ENCODE measurements at regions not wholly inside any gene's neighbourhood (a gene's known extent, or its start where the extent isn't known, plus 50 kb on each side); places are given as distances from the start of the nearest gene placed in this dataset.

DNA sequence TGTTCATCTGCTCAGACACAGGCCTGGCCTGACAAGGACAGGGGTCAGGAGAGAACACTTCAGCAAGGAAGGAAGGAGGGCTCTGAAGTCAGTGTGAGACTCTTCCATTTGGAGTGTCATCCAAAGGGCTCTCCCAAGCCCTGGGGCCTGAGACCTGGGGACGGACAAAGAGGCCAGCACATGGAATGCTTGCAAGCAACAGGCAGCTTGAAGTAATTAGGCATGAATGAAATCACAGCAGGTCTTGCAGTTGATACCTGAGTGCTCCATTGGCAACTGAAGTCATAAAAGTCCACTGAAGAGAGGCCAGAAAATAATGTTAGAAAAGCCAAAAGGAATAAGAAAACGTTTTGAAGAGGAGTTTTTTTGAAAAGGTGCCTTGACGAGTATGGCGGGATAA, 231.7 kb downstream of the VAPA start:
- Histone ChIP-seq H4K20me1 (ENCODE audit: insufficient read depth, low read length) (no peaks in the 10 kb centered on the region), H3K79me2 (ENCODE audit: insufficient read depth, low read length) (no peaks in the 10 kb centered on the region), H3K27me3 (ENCODE audit: insufficient read depth, low read length) (peaks cover 4% of the 10 kb centered on the region), H3K4me3 (ENCODE audit: insufficient read depth, low read length) (no peak overlapping the region), H3K27ac (ENCODE audit: low read depth, low read length) (no peak overlapping the region), H3K4me1 (ENCODE audit: insufficient read depth, low read length) (peaks cover 17% of the 10 kb centered on the region), H3K36me3 (ENCODE audit: insufficient read depth, low read length) (no peaks in the 10 kb centered on the region), H3K4me2 (ENCODE audit: insufficient read depth, low read length) (no peak overlapping the region), H3K9me3 (ENCODE audit: low read depth, low read length) (no peaks in the 10 kb centered on the region), H2AFZ (ENCODE audit: low read length) (no peak overlapping the region)
- no peak for DNase-seq (ENCODE audit: insufficient read length, low spot score, missing footprints)
- TF ChIP-seq, protein P1, sequence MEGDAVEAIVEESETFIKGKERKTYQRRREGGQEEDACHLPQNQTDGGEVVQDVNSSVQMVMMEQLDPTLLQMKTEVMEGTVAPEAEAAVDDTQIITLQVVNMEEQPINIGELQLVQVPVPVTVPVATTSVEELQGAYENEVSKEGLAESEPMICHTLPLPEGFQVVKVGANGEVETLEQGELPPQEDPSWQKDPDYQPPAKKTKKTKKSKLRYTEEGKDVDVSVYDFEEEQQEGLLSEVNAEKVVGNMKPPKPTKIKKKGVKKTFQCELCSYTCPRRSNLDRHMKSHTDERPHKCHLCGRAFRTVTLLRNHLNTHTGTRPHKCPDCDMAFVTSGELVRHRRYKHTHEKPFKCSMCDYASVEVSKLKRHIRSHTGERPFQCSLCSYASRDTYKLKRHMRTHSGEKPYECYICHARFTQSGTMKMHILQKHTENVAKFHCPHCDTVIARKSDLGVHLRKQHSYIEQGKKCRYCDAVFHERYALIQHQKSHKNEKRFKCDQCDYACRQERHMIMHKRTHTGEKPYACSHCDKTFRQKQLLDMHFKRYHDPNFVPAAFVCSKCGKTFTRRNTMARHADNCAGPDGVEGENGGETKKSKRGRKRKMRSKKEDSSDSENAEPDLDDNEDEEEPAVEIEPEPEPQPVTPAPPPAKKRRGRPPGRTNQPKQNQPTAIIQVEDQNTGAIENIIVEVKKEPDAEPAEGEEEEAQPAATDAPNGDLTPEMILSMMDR (IDR thresholded peaks at IDR 0.05; ENCODE audit: extremely low read depth, low read depth, low read length): no peak

DNA sequence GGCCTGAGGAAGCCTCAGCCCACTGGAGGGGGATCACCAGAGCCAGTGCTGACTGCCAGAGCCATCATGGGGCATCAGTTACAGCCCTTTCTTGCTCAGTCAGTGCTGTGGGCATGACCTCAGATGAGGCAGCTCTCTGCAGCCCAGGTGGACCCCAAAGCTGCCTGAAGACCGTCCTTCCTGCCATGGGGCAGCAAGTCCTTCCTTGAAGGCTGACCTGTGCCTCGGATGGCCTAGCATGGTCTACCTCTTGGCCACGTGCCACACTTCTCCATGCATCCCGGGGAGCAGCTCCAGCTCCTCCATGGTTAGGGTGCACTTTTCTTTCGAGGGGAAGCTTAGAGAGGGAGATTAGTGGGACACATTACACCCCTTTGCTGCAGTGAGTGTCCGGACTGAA, 233.4 kb downstream of the VAPA start:
- no peaks in the 10 kb centered on the region for H3K36me3 ChIP-seq (ENCODE audit: insufficient read depth, low read length)
- no peak overlapping the region for H3K4me2 ChIP-seq (ENCODE audit: insufficient read depth, low read length)
- H3K79me2 ChIP-seq (ENCODE audit: insufficient read depth, low read length): no peaks in the 10 kb centered on the region
- H4K20me1 ChIP-seq (ENCODE audit: insufficient read depth, low read length): no peaks in the 10 kb centered on the region
- H3K27me3 ChIP-seq (ENCODE audit: insufficient read depth, low read length): peaks cover 4% of the 10 kb centered on the region
- no peak for DNase-seq (ENCODE audit: insufficient read length, low spot score, missing footprints)
- peaks cover 6% of the 10 kb centered on the region for H3K4me1 ChIP-seq (ENCODE audit: insufficient read depth, low read length)
- no peak overlapping the region for H3K27ac ChIP-seq (ENCODE audit: low read depth, low read length)
- H2AFZ ChIP-seq (ENCODE audit: low read length): no peak overlapping the region
- no peak overlapping the region for H3K4me3 ChIP-seq (ENCODE audit: insufficient read depth, low read length)
- no peaks in the 10 kb centered on the region for H3K9me3 ChIP-seq (ENCODE audit: low read depth, low read length)
- TF ChIP-seq, protein P1 (IDR thresholded peaks at IDR 0.05; ENCODE audit: extremely low read depth, low read depth, low read length): no peak

DNA sequence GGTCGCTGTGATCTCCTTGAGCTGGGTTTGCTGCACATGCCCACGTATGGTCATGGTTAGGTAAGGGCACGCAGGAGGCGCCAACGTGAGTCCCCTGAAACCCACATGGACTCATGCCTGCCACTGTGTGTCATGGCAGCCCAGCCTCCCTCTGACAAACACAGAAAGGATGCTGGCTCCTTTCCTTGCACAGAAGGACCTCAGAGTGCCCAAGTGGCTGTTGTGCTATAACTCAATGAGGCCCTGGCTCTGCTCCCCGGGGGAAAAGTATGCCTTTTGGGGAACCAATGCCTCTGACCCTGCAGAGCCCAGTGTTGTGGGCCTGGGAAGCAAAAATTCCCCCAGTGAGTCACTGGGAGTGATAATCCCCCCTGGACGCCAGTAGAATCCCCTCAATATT, 233.9 kb downstream of the VAPA start:
- H3K27ac ChIP-seq (ENCODE audit: low read depth, low read length): no peak overlapping the region
- H3K79me2 ChIP-seq (ENCODE audit: insufficient read depth, low read length): no peaks in the 10 kb centered on the region
- H4K20me1 ChIP-seq (ENCODE audit: insufficient read depth, low read length): no peaks in the 10 kb centered on the region
- H2AFZ ChIP-seq (ENCODE audit: low read length): no peak overlapping the region
- H3K9me3 ChIP-seq (ENCODE audit: low read depth, low read length): no peaks in the 10 kb centered on the region
- no peak for DNase-seq (ENCODE audit: insufficient read length, low spot score, missing footprints)
- H3K36me3 ChIP-seq (ENCODE audit: insufficient read depth, low read length): no peaks in the 10 kb centered on the region
- peaks cover 4% of the 10 kb centered on the region for H3K27me3 ChIP-seq (ENCODE audit: insufficient read depth, low read length)
- H3K4me1 ChIP-seq (ENCODE audit: insufficient read depth, low read length): peaks cover under 1% of the 10 kb centered on the region
- no peak overlapping the region for H3K4me2 ChIP-seq (ENCODE audit: insufficient read depth, low read length)
- no peak overlapping the region for H3K4me3 ChIP-seq (ENCODE audit: insufficient read depth, low read length)
- TF ChIP-seq, protein P1 (IDR thresholded peaks at IDR 0.05; ENCODE audit: extremely low read depth, low read depth, low read length): no peak

DNA sequence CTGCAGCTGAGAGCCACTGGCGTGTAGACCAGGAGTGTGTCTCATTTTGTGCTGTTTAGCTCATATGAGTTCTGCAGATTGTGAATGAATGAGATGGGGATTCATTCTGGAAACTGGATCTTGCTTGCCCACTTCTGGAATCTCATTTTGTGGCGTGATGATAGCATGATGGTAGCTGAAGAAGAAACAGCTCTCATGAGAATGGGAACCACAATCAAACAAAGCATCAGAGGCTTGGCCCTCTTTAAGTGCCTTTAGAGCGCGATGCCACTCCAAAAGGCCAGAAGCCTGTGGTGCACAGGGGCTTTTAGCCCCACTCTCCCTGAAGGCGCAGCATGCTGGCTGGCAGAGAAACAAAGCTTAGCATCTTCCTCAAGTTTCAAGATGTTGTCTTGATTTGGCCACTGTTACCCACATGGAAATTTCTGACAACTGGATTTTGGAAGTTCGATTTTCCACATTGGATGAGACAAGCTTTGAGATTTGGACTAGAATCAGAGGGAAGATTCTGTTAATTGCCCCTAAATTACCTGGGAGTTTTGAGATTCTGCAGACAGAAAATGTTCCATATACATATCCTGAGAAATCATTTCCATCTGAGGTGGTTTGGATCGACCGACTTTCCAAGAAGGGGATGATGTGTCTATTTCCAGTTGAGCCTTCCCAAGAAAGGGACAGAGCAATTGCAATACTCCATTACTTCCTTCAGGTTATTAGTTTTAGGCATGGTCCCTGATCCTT, 234.5 kb downstream of the VAPA start:
- H3K9me3 ChIP-seq (ENCODE audit: low read depth, low read length): no peaks in the 10 kb centered on the region
- H3K79me2 ChIP-seq (ENCODE audit: insufficient read depth, low read length): no peaks in the 10 kb centered on the region
- no peaks in the 10 kb centered on the region for H3K36me3 ChIP-seq (ENCODE audit: insufficient read depth, low read length)
- no peak overlapping the region for H3K27ac ChIP-seq (ENCODE audit: low read depth, low read length)
- no peak overlapping the region for H2AFZ ChIP-seq (ENCODE audit: low read length)
- peaks cover 4% of the 10 kb centered on the region for H3K27me3 ChIP-seq (ENCODE audit: insufficient read depth, low read length)
- no peak for DNase-seq (ENCODE audit: insufficient read length, low spot score, missing footprints)
- TF ChIP-seq, protein P1 (IDR thresholded peaks at IDR 0.05; ENCODE audit: extremely low read depth, low read depth, low read length): no peak
- no peak overlapping the region for H3K4me3 ChIP-seq (ENCODE audit: insufficient read depth, low read length)
- H3K4me1 ChIP-seq (ENCODE audit: insufficient read depth, low read length): no peaks in the 10 kb centered on the region
- H3K4me2 ChIP-seq (ENCODE audit: insufficient read depth, low read length): no peak overlapping the region
- H4K20me1 ChIP-seq (ENCODE audit: insufficient read depth, low read length): no peaks in the 10 kb centered on the region

All from osteoblast (primary cell).